Mucosa of descending colon (tissue), 3 donors: ENCODE measurements at regions not wholly inside any gene's neighbourhood (a gene's known extent, or its start where the extent isn't known, plus 50 kb on each side); places are given as distances from the start of the nearest gene placed in this dataset.

Experiments
- ATAC-seq: fragments of 200-7000 bp; cut with Tn5 transposase; one replicate; pipeline ENCODE4 v1.9.1; 2020; ENCODE audit warnings: mild to moderate bottlenecking, moderate library complexity
- DNase-seq, 3 donors: peaks; one replicate each; pipeline ENCODE4 v3.0.0-alpha.2; 2020
- H3K36me3 ChIP-seq: fragments of 200-600 bp; one replicate; pipeline ENCODE4 v1.8.0; 2021; ENCODE audit warnings: low read depth, mild to moderate bottlenecking
- H3K4me1 ChIP-seq: fragments of 200-600 bp; one replicate; pipeline ENCODE4 v1.8.0; 2021; ENCODE audit warnings: low read depth, mild to moderate bottlenecking
- H3K4me3 ChIP-seq: fragments of 200-600 bp; one replicate; pipeline ENCODE4 v1.8.0; 2021; ENCODE audit warnings: mild to moderate bottlenecking
- H3K9me3 ChIP-seq: fragments of 200-600 bp; one replicate; pipeline ENCODE4 v1.8.0; 2021; ENCODE audit warnings: mild to moderate bottlenecking
- intact Hi-C, 2 donors: fragments of 100-400 bp; cut with DNase I in 1 of 2; cut with micrococcal nuclease in 1 of 2; formaldehyde crosslinking; loops; one replicate each; pipeline versions ENCODE4 v1.11.0 to v1.11.1; 2022; cut with DNase I, micrococcal nuclease
- TF ChIP-seq, protein P1 (sequence below): fragments of 200-600 bp; IDR thresholded peaks from one replicate; pipeline ENCODE4 v1.8.0; 2022; ENCODE audit warnings: antibody characterized with exemption, mild to moderate bottlenecking
- donor health status: DM: no; HTN: no; CAD: no; lungs with moderate emphysema.
- donor health status: DM: no; HTN: no; CAD: no.
- donor health status: DM: no; HTN: yes; CAD: no.

DNA sequence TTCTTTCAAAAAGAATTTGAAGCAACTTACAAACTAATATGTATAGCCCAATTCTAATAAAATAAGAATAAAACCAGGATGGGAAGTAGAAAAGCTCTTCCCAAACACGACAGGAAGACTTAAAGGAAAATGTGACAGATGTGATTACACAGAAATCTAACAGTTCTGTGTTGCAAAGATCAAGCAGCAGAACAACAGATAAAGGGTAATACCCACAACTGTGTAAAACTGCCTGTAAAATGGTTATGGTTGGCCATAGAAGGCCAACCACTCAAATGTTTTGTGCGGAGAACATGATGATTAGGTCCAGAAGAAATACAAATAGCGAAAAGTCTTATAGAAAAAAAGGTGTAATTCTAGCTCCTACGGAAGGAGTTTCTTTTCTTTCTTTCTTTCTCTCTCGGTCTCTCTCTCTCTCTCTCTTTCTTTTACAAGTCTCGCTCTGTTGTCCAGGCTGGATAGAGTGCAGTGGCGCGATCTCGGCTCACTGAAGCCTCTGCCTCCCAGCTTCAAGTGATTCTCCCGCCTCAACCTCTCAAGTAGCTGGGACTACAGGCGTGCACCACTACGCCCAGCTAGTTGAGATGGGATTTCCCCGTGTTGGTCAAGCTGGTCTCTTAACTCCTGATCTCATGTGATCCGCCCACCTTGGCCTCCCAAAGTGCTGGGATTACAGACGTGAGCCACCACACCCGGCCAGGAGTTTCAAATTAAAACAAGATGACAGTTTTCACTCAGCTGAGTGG, 128.5 kb downstream of the QRSL1 start:
- H3K4me3 ChIP-seq: no peak overlapping the region

DNA sequence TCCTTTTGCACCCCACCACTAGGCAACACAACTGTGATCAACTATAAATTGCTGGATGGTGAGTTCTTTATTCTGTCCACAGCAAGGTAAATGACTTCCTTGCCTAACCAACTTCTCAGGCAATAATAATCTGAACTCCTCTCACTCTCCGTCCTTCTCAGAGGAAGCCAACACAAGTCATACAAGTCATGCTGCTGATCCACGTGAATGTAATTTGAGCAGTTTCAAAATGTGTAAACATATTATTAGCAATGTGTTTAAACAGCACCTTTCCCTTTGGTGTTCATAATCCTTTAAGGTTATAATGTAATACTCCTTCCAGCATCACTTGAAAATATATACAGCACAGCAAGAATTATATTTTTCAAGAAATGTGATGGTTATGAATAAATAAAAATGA, 127.9 kb downstream of the QRSL1 start:
- TF ChIP-seq, protein P1, sequence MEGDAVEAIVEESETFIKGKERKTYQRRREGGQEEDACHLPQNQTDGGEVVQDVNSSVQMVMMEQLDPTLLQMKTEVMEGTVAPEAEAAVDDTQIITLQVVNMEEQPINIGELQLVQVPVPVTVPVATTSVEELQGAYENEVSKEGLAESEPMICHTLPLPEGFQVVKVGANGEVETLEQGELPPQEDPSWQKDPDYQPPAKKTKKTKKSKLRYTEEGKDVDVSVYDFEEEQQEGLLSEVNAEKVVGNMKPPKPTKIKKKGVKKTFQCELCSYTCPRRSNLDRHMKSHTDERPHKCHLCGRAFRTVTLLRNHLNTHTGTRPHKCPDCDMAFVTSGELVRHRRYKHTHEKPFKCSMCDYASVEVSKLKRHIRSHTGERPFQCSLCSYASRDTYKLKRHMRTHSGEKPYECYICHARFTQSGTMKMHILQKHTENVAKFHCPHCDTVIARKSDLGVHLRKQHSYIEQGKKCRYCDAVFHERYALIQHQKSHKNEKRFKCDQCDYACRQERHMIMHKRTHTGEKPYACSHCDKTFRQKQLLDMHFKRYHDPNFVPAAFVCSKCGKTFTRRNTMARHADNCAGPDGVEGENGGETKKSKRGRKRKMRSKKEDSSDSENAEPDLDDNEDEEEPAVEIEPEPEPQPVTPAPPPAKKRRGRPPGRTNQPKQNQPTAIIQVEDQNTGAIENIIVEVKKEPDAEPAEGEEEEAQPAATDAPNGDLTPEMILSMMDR: no peak
- DNase-seq: no peak
- intact Hi-C loops: no loop called here
- H3K9me3 ChIP-seq: no peaks in the 10 kb centered on the region
- H3K4me1 ChIP-seq: no peaks in the 10 kb centered on the region
- no peak for ATAC-seq
- H3K4me3 ChIP-seq: no peak overlapping the region
- no peaks in the 10 kb centered on the region for H3K36me3 ChIP-seq

More for the DNA sequence above, 128.5 kb downstream of the QRSL1 start:
- intact Hi-C loops: no loop called here
- H3K9me3 ChIP-seq: no peaks in the 10 kb centered on the region
- TF ChIP-seq, protein P1: no peak
- ATAC-seq: no peak
- H3K36me3 ChIP-seq: no peaks in the 10 kb centered on the region
- H3K4me1 ChIP-seq: no peaks in the 10 kb centered on the region
- no peak for DNase-seq

DNA sequence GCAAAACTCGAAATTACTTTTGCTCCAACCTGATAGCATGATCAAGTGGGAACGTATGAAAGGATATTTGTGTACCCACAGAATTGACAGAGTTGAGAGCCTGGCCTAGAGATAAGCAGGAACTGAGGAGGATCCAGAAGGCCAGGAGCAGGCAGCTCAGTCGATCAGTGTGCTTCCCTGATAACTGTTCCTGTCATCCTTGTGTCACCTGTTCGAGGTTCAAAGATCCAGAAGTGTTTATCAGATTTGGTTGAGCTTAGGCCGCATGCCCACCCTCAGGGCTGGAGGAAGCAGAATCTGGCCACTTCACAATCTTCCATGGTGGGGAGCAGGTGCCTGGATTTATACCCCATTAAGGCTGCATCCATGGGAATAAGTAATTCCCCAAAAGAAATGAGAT, 124.8 kb downstream of the QRSL1 start:
- Histone ChIP-seq H3K9me3 (no peaks in the 10 kb centered on the region), H3K4me3 (no peak overlapping the region), H3K4me1 (peaks cover 11% of the 10 kb centered on the region), H3K36me3 (no peaks in the 10 kb centered on the region)
- DNase-seq: no peak
- ATAC-seq: no peak
- intact Hi-C loops: no loop called here
- TF ChIP-seq, protein P1: no peak

DNA sequence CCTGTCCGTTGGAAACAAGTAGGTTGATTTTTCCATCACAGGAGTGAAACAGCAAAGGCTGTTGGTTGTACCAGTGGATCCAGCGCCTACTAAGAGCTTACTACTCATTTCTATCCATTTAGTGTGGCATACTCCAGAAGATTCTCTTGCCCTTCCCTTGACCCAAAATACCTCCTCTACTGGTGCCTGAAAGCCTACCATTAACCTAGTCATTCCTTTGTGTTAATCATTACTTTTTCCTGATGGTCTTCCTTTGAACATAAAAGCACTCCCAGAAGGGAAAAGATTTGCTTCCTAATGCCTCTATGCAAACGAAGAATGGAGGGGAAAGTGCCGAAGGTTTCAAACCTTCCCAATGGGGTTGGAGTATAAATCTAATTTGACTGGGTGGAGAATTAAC, 123.3 kb downstream of the QRSL1 start:
- H3K4me3 ChIP-seq: no peak overlapping the region
- no peaks in the 10 kb centered on the region for H3K9me3 ChIP-seq
- H3K4me1 ChIP-seq: peaks cover 15% of the 10 kb centered on the region
- DNase-seq (no peak), ATAC-seq (no peak)
- H3K36me3 ChIP-seq: no peaks in the 10 kb centered on the region
- TF ChIP-seq, protein P1: no peak
- intact Hi-C loops: no loop called here

DNA sequence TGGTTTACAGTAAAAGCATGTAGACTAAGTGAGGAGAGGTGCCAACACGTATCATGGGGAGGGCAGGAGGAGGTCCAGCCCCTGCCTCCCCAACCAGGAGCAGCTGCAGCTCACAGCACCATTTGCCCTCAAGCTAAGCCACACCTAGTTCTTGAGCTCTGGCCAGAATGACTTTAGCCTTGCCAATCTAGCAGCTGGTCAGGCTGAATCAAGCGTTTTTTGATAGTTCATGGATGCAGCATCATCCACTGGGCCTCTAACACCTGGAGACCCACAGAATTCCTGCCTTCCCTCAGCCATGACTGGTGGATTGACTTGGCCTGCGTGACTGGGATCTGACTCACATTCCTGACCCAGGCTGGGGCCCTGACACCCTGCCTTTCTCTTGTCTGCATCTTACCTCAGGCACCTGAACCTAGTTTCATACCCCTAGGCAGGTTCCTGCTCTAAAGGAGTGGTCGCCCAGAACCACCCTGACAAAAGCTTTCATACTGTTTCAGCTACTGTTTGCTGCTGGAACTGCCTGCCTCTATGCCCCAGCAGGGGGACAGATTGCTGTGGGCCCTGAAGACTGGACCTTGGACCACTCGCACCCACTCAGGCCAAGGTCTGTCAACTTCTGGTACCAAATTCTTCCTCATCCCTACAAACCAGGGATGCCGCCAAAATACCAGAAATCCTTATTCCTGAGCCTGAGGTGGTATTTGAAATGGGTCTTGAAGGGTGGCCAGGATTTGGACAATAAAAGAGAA, 122.3 kb downstream of the QRSL1 start:
- intact Hi-C loops: no loop called here
- TF ChIP-seq, protein P1: no peak
- Histone ChIP-seq H3K9me3 (no peaks in the 10 kb centered on the region), H3K4me3 (no peak overlapping the region), H3K4me1 (peaks cover 15% of the 10 kb centered on the region), H3K36me3 (no peaks in the 10 kb centered on the region)
- DNase-seq: peak in 1 of 3 donors; percentile 77
- ATAC-seq: peak; percentile 64
